ENCODE measurements at regions not wholly inside any gene's neighbourhood (a gene's known extent, or its start where the extent isn't known, plus 50 kb on each side); places are given as distances from the start of the nearest gene placed in this dataset.

- no peak for DNase-seq
These were observed 55.5 kb downstream of the DRD1 start for GRCh38 chr5:175388531-175388930.

- DNase-seq, result no peak
These were observed 56.8 kb downstream of the DRD1 start for GRCh38 chr5:175387144-175387543.

GRCh38 chr5:175386526-175386925 lies 57.5 kb downstream of the DRD1 start:
- no peak for DNase-seq

- DNase-seq, result no peak
These were observed 58.2 kb downstream of the DRD1 start for GRCh38 chr5:175385691-175386362.

- DNase-seq, result no peak
These were observed 59.0 kb downstream of the DRD1 start for GRCh38 chr5:175384724-175385552.

- no peak for DNase-seq
These were observed 60.6 kb downstream of the DRD1 start for GRCh38 chr5:175383350-175383749.

GRCh38 chr5:175382171-175382570 lies 61.8 kb downstream of the DRD1 start:
- no peak for DNase-seq

GRCh38 chr5:175381130-175381529 lies 62.9 kb downstream of the DRD1 start:
- DNase-seq, result no peak

- no peak for DNase-seq
These were observed 63.3 kb downstream of the DRD1 start for GRCh38 chr5:175380701-175381100.

GRCh38 chr5:175379867-175380266 lies 64.1 kb downstream of the DRD1 start:
- no peak for DNase-seq

- no peak for DNase-seq
These were observed 65.4 kb downstream of the DRD1 start for GRCh38 chr5:175378444-175379028.

GRCh38 chr5:175377816-175378215 lies 66.2 kb downstream of the DRD1 start:
- DNase-seq, result no peak

- no peak for DNase-seq
These were observed 69.7 kb downstream of the DRD1 start for GRCh38 chr5:175374166-175374875.

GRCh38 chr5:175365866-175366265 lies 78.1 kb downstream of the DRD1 start:
- DNase-seq, result no peak

GRCh38 chr5:175363300-175363699 lies 80.7 kb downstream of the DRD1 start:
- no peak for DNase-seq

GRCh38 chr5:175357995-175358394 lies 86.0 kb downstream of the DRD1 start:
- DNase-seq, result no peak

GRCh38 chr5:175356428-175356827 lies 87.6 kb downstream of the DRD1 start:
- no peak for DNase-seq

GRCh38 chr5:175354964-175355363 lies 89.0 kb downstream of the DRD1 start:
- no peak for DNase-seq

- no peak for DNase-seq
These were observed 90.1 kb downstream of the DRD1 start for GRCh38 chr5:175353926-175354325.

GRCh38 chr5:175351897-175352590 lies 91.9 kb downstream of the DRD1 start:
- no peak for DNase-seq

GRCh38 chr5:175351126-175351525 lies 92.9 kb downstream of the DRD1 start:
- no peak for DNase-seq

- no peak for DNase-seq
These were observed 96.1 kb downstream of the DRD1 start for GRCh38 chr5:175347931-175348330.

- no peak for DNase-seq
These were observed 97.0 kb downstream of the DRD1 start for GRCh38 chr5:175347027-175347426.

Data from activated CD4-positive, alpha-beta T cell treated with anti-CD3 and anti-CD28 coated beads for 4 hours (primary cell).